Endodermal cell (in vitro differentiated cells): ENCODE measurements at regions not wholly inside any gene's neighbourhood (a gene's known extent, or its start where the extent isn't known, plus 50 kb on each side); places are given as distances from the start of the nearest gene placed in this dataset.
A peak's percentile ranks its signal among the peaks of the same experiment; 100 is the strongest.

Experiments
- DNase-seq: peaks from one replicate; pipeline ENCODE4 v3.0.0-alpha.2; 2017
- H3K27ac ChIP-seq: 2 replicates; pipeline ENCODE4 v1.5.1; 2013; ENCODE audit warnings: mild to moderate bottlenecking, low read depth, low read length, moderate library complexity
- H3K27me3 ChIP-seq: 2 replicates; pipeline ENCODE4 v1.6.1; 2013; ENCODE audit warnings: mild to moderate bottlenecking, low read length, moderate library complexity; ENCODE audit not compliant: insufficient read depth, control insufficient read depth, poor library complexity, severe bottlenecking
- H3K36me3 ChIP-seq: 2 replicates; pipeline ENCODE4 v1.7.0; 2013; ENCODE audit warnings: mild to moderate bottlenecking, low read length, moderate library complexity; ENCODE audit not compliant: control insufficient read depth, insufficient read depth
- H3K4me1 ChIP-seq: one replicate; pipeline ENCODE4 v1.7.0; 2013; ENCODE audit warnings: low read length; ENCODE audit not compliant: control insufficient read depth, insufficient read depth
- H3K4me3 ChIP-seq: 2 replicates; pipeline ENCODE4 v1.5.1; 2013; ENCODE audit warnings: mild to moderate bottlenecking, low read length, moderate library complexity
- H3K9ac ChIP-seq: 2 replicates; pipeline ENCODE4 v1.6.1; 2013; ENCODE audit warnings: mild to moderate bottlenecking, low read length, moderate library complexity; ENCODE audit not compliant: poor library complexity, severe bottlenecking; ENCODE audit errors: extremely low read depth
- H3K9me3 ChIP-seq: 2 replicates; pipeline ENCODE4 v1.6.1; 2013; ENCODE audit warnings: mild to moderate bottlenecking, low read length, moderate library complexity; ENCODE audit not compliant: control insufficient read depth
- H3K27ac Mint-ChIP-seq: 2 replicates; pipeline ENCODE4 v1.8.0; 2020; ENCODE audit warnings: mixed read lengths
- H3K27me3 Mint-ChIP-seq: 2 replicates; pipeline ENCODE4 v1.8.0; 2021; ENCODE audit warnings: mild to moderate bottlenecking, mixed read lengths; ENCODE audit not compliant: insufficient read depth
- H3K36me3 Mint-ChIP-seq: 2 replicates; pipeline ENCODE4 v1.8.0; 2020; ENCODE audit warnings: low read depth, mixed read lengths
- H3K4me1 Mint-ChIP-seq: 2 replicates; pipeline ENCODE4 v1.8.0; 2020; ENCODE audit warnings: mixed read lengths
- H3K4me3 Mint-ChIP-seq: 2 replicates; pipeline ENCODE4 v1.8.0; 2020; ENCODE audit warnings: mild to moderate bottlenecking, moderate library complexity, mixed read lengths
- H3K9me3 Mint-ChIP-seq: 2 replicates; pipeline ENCODE4 v1.8.0; 2020; ENCODE audit warnings: mild to moderate bottlenecking, mixed read lengths
- WGBS, 2 experiments: methylation state at CpG; one replicate each; pipeline versions ENCODE4 v1.1.5 to v1.1.7; 2013; ENCODE audit warnings: missing lambda C conversion rate in 2 of 2, mixed read lengths in 1 of 2; ENCODE audit not compliant: insufficient coverage in 1 of 2, insufficient read length in 1 of 2; 5-methylcytosine and 5-hydroxymethylcytosine counted together
- TF ChIP-seq, protein P1 (sequence below): fragments of 200-600 bp; sonication (generic); conservative IDR thresholded peaks from 2 replicates; pipeline ENCODE4 v1.5.0; 2021; ENCODE audit warnings: antibody characterized with exemption, mild to moderate bottlenecking

DNA sequence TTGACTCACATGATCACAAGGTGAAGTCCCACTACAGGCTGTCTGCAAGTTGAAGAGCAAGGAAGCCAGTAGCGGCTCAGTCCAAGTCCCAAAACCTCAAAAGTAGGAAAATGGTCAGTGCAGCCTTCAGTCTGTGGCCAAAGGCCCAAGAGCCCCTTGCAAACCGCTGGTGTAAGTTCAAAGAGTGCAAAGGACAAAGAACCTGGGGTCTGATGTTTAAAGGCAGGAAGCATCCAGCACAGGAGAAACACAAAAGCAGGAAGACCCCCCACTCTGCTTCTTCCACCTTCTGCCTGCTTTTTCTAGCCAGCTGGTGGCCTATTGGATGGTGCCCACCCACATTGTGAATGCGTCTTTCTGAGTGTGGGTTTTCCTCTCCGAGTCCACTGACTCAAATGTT is 2222.6 kb downstream of the MRPL39 start:
- H3K27ac Mint-ChIP-seq: peak overlapping the region; percentile 79
- DNase-seq: peak; percentile 58
- Histone ChIP-seq H3K36me3 (no peaks in the 10 kb centered on the region), H3K4me1 (no peaks in the 10 kb centered on the region), H3K27me3 (no peaks in the 10 kb centered on the region), H3K27ac (no peak overlapping the region), H3K9ac (no peak overlapping the region), H3K4me3 (no peak overlapping the region), H3K9me3 (no peaks in the 10 kb centered on the region)
- WGBS, 2 experiments: 17 to 39% methylated on average over 2 to 4 of the region's 4 CpGs
- H3K9me3 Mint-ChIP-seq: peaks cover 6% of the 10 kb centered on the region
- no peaks in the 10 kb centered on the region for H3K27me3 Mint-ChIP-seq
- peaks cover 6% of the 10 kb centered on the region for H3K4me1 Mint-ChIP-seq
- TF ChIP-seq, protein P1, sequence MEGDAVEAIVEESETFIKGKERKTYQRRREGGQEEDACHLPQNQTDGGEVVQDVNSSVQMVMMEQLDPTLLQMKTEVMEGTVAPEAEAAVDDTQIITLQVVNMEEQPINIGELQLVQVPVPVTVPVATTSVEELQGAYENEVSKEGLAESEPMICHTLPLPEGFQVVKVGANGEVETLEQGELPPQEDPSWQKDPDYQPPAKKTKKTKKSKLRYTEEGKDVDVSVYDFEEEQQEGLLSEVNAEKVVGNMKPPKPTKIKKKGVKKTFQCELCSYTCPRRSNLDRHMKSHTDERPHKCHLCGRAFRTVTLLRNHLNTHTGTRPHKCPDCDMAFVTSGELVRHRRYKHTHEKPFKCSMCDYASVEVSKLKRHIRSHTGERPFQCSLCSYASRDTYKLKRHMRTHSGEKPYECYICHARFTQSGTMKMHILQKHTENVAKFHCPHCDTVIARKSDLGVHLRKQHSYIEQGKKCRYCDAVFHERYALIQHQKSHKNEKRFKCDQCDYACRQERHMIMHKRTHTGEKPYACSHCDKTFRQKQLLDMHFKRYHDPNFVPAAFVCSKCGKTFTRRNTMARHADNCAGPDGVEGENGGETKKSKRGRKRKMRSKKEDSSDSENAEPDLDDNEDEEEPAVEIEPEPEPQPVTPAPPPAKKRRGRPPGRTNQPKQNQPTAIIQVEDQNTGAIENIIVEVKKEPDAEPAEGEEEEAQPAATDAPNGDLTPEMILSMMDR: no peak
- H3K4me3 Mint-ChIP-seq: peak overlapping the region; percentile 52
- H3K36me3 Mint-ChIP-seq: no peaks in the 10 kb centered on the region

DNA sequence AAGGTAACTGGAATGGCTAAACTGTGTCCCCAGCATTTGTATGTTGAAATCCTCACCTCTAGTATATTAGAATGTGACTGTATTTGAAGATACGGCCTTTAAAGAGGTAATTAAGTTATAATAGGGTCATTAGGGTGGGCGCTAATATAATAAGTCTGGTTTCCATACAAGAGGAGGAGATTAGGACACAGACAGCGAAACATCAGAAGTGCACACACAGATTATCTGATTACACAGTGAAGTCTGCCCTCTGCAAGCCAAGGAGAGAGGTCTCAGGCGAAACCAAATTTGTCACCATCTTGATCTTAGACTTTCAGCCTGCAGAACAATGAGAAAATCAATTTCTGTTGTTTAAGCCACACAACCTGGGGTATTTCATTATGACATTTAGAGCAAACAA is 2233.1 kb downstream of the MRPL39 start:
- Histone ChIP-seq H3K4me1 (no peaks in the 10 kb centered on the region), H3K27ac (no peak overlapping the region), H3K9me3 (peaks cover 12% of the 10 kb centered on the region), H3K27me3 (no peaks in the 10 kb centered on the region), H3K4me3 (no peak overlapping the region), H3K9ac (no peak overlapping the region), H3K36me3 (no peaks in the 10 kb centered on the region)
- H3K36me3 Mint-ChIP-seq: peaks cover 8% of the 10 kb centered on the region
- H3K27ac Mint-ChIP-seq: no peak overlapping the region
- no peaks in the 10 kb centered on the region for H3K27me3 Mint-ChIP-seq
- DNase-seq: no peak
- H3K9me3 Mint-ChIP-seq: peaks cover 23% of the 10 kb centered on the region
- H3K4me1 Mint-ChIP-seq: no peaks in the 10 kb centered on the region
- H3K4me3 Mint-ChIP-seq: no peak overlapping the region
- TF ChIP-seq, protein P1: no peak
- WGBS, 2 experiments: 94 to 100% methylated on average over 2 to 4 of the region's 4 CpGs

DNA sequence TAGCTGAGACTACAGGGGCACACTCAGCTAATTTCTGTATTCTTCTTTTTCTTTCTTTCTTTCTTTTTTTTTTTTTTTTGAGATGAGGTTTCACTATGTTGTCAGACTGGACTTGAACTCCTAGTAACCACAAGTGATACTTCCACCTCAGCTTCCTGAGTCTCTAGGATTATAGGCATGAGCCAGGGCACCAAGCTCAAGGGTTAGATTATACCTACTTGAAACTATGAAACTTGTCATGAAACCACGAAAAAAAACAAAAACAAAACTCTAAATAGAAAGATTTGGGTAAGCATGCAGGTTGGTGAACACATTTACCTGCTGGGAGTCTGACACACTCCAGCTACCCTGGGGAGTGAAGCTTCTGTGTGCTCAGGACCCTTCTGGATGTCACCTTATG is 2250.4 kb downstream of the MRPL39 start:
- H3K4me1 Mint-ChIP-seq: no peaks in the 10 kb centered on the region
- 90% methylated on average over 1 of the region's 1 CpG; no CpG with 5 or more reads in 1 of the 2 experiments for WGBS, 2 experiments
- H3K27me3 ChIP-seq: no peaks in the 10 kb centered on the region
- no peaks in the 10 kb centered on the region for H3K27me3 Mint-ChIP-seq
- no peak overlapping the region for H3K27ac Mint-ChIP-seq
- TF ChIP-seq, protein P1: no peak
- H3K4me1 ChIP-seq: no peaks in the 10 kb centered on the region
- no peak overlapping the region for H3K27ac ChIP-seq
- H3K9me3 Mint-ChIP-seq: peaks cover 13% of the 10 kb centered on the region
- no peak overlapping the region for H3K9ac ChIP-seq
- H3K4me3 ChIP-seq: no peak overlapping the region
- H3K36me3 Mint-ChIP-seq: peaks cover 3% of the 10 kb centered on the region
- no peak for DNase-seq
- H3K4me3 Mint-ChIP-seq: no peak overlapping the region
- no peaks in the 10 kb centered on the region for H3K9me3 ChIP-seq
- no peaks in the 10 kb centered on the region for H3K36me3 ChIP-seq
